ENCODE measurements at regions not wholly inside any gene's neighbourhood (a gene's known extent, or its start where the extent isn't known, plus 50 kb on each side); places are given as distances from the start of the nearest gene placed in this dataset.

GRCh38 chr14:106037380-106037779 is 511.0 kb downstream of the TMEM121 start:
- Histone ChIP-seq H4K20me1 (ENCODE audit: insufficient read depth) (no peaks in the 10 kb centered on the region), H3K36me3 (ENCODE audit: low read depth) (no peaks in the 10 kb centered on the region), H3K9me2 (ENCODE audit: insufficient read depth) (no peaks in the 10 kb centered on the region), H3K4me1 (ENCODE audit: insufficient read depth) (no peaks in the 10 kb centered on the region), H3K79me2 (ENCODE audit: insufficient read depth) (no peaks in the 10 kb centered on the region), H3K9ac (no peak overlapping the region), H3K4me3 (no peak overlapping the region), H2AFZ (no peak overlapping the region), H3K4me2 (ENCODE audit: unreplicated experiment) (no peak overlapping the region), H3F3A (ENCODE audit: insufficient read depth) (no peaks in the 10 kb centered on the region), H3K27me3 (replicated peaks; ENCODE audit: insufficient read depth) (no peaks in the 10 kb centered on the region), H3K27ac (no peak overlapping the region), H3K9me3 (ENCODE audit: low read depth) (no peaks in the 10 kb centered on the region)
- 28 to 30% methylated on average over 6 of the region's 6 CpGs for WGBS, 2 experiments (ENCODE audit: low coverage in 1 of 2, low lambda C conversion rate in 2 of 2, missing lambda C conversion rate in 2 of 2)
- TF ChIP-seq EZH2 (IDR thresholded peaks at IDR 0.05; ENCODE audit: insufficient read depth, poor library complexity, severe bottlenecking) (no peak), EZH2phosphoT487 (IDR thresholded peaks at IDR 0.05; ENCODE audit: insufficient read depth, low read depth) (no peak)
- DNase-seq, result no peak
- in situ Hi-C loops (cut with MboI), result loop anchor here (25.0 kb wide), 1 partner anchor 100 kb away; no protein-coding TSS in a partner anchor

DNA sequence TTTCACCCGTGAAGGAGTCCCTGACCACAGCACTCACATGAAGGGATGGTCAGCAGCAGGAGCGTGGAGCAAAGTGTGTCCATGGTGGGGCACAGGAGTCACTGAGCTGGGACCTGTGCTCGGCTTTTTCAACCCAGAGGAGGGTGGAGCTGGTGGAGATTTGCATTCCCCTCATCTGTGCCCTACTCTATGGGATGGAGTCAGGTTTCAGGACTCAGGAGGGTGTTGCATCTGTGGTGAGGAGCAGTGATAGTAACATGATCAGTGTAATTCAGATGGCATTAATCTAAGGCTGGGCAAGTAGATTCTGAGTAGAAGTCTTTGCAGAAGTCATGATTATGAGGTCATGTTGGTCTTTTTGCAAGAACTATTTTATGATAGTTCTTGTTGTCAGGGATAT is 511.9 kb downstream of the TMEM121 start:
- H3K36me3 ChIP-seq (ENCODE audit: low read depth), result no peaks in the 10 kb centered on the region
- no peak for DNase-seq
- H3K27me3 ChIP-seq (replicated peaks; ENCODE audit: insufficient read depth), result no peaks in the 10 kb centered on the region
- H4K20me1 ChIP-seq (ENCODE audit: insufficient read depth), result no peaks in the 10 kb centered on the region
- no peaks in the 10 kb centered on the region for H3K9me2 ChIP-seq (ENCODE audit: insufficient read depth)
- no peaks in the 10 kb centered on the region for H3K9me3 ChIP-seq (ENCODE audit: low read depth)
- H3K4me3 ChIP-seq, result no peak overlapping the region
- H3K4me1 ChIP-seq (ENCODE audit: insufficient read depth), result no peaks in the 10 kb centered on the region
- H3K27ac ChIP-seq, result no peak overlapping the region
- H3K9ac ChIP-seq, result no peak overlapping the region
- no peaks in the 10 kb centered on the region for H3K79me2 ChIP-seq (ENCODE audit: insufficient read depth)
- TF ChIP-seq EZH2 (IDR thresholded peaks at IDR 0.05; ENCODE audit: insufficient read depth, poor library complexity, severe bottlenecking) (no peak), EZH2phosphoT487 (IDR thresholded peaks at IDR 0.05; ENCODE audit: insufficient read depth, low read depth) (no peak)
- H3K4me2 ChIP-seq (ENCODE audit: unreplicated experiment), result no peak overlapping the region
- in situ Hi-C loops (cut with MboI), result loop anchor here (25.0 kb wide), 1 partner anchor 99 kb away; no protein-coding TSS in a partner anchor
- WGBS, 2 experiments (ENCODE audit: low coverage in 1 of 2, low lambda C conversion rate in 2 of 2, missing lambda C conversion rate in 2 of 2), result 15 to 23% methylated on average over 3 of the region's 3 CpGs
- H2AFZ ChIP-seq, result no peak overlapping the region
- no peaks in the 10 kb centered on the region for H3F3A ChIP-seq (ENCODE audit: insufficient read depth)

DNA sequence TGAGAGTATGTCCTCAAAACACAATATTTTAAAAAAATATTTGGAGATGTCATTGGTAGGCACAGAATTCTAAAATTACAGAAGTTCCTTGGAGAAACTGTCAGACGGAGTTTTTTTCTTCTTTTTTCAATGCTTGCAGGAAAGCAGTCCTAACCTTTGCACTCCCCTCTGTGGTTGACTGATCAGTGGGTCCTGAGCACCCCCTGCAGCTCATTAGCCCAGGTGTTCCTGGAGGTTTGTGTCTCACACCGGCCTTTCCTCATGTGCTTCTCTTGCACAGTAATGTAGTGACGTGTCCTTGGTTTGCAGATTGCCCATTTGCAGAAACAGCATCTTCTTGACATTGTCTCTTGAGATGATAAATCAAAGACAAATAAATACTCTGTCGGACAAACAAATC is 513.0 kb downstream of the TMEM121 start:
- DNase-seq, result no peak
- no peaks in the 10 kb centered on the region for H3K4me1 ChIP-seq (ENCODE audit: insufficient read depth)
- no peaks in the 10 kb centered on the region for H4K20me1 ChIP-seq (ENCODE audit: insufficient read depth)
- WGBS, 2 experiments (ENCODE audit: low coverage in 1 of 2, low lambda C conversion rate in 2 of 2, missing lambda C conversion rate in 2 of 2), result 30 to 32% methylated on average over 4 of the region's 4 CpGs
- no peaks in the 10 kb centered on the region for H3K36me3 ChIP-seq (ENCODE audit: low read depth)
- H3K4me2 ChIP-seq (ENCODE audit: unreplicated experiment), result no peak overlapping the region
- no peaks in the 10 kb centered on the region for H3K27me3 ChIP-seq (replicated peaks; ENCODE audit: insufficient read depth)
- H3K9me3 ChIP-seq (ENCODE audit: low read depth), result no peaks in the 10 kb centered on the region
- no peaks in the 10 kb centered on the region for H3K9me2 ChIP-seq (ENCODE audit: insufficient read depth)
- H3F3A ChIP-seq (ENCODE audit: insufficient read depth), result no peaks in the 10 kb centered on the region
- TF ChIP-seq EZH2phosphoT487 (IDR thresholded peaks at IDR 0.05; ENCODE audit: insufficient read depth, low read depth) (no peak), EZH2 (IDR thresholded peaks at IDR 0.05; ENCODE audit: insufficient read depth, poor library complexity, severe bottlenecking) (no peak)
- no peak overlapping the region for H3K4me3 ChIP-seq
- H3K9ac ChIP-seq, result no peak overlapping the region
- no peak overlapping the region for H3K27ac ChIP-seq
- H3K79me2 ChIP-seq (ENCODE audit: insufficient read depth), result no peaks in the 10 kb centered on the region
- no peak overlapping the region for H2AFZ ChIP-seq
- in situ Hi-C loops (cut with MboI), result loop anchor here (25.0 kb wide), 1 partner anchor 98 kb away; no protein-coding TSS in a partner anchor

GRCh38 chr14:106044515-106044914 is 518.1 kb downstream of the TMEM121 start:
- in situ Hi-C loops (cut with MboI), result loop anchor here (25.0 kb wide), 1 partner anchor 93 kb away; no protein-coding TSS in a partner anchor
- TF ChIP-seq EZH2phosphoT487 (IDR thresholded peaks at IDR 0.05; ENCODE audit: insufficient read depth, low read depth) (no peak), EZH2 (IDR thresholded peaks at IDR 0.05; ENCODE audit: insufficient read depth, poor library complexity, severe bottlenecking) (no peak)

More at GRCh38 chr14:106044515-106044914, 518.1 kb downstream of the TMEM121 start:
- no peaks in the 10 kb centered on the region for H3K9me2 ChIP-seq (ENCODE audit: insufficient read depth)
- no peak for DNase-seq
- H3F3A ChIP-seq (ENCODE audit: insufficient read depth), result no peaks in the 10 kb centered on the region
- 17 to 18% methylated on average over 4 of the region's 4 CpGs for WGBS, 2 experiments (ENCODE audit: low coverage in 1 of 2, low lambda C conversion rate in 2 of 2, missing lambda C conversion rate in 2 of 2)
- no peak overlapping the region for H3K27ac ChIP-seq
- no peaks in the 10 kb centered on the region for H3K4me1 ChIP-seq (ENCODE audit: insufficient read depth)
- no peak overlapping the region for H3K4me3 ChIP-seq
- no peaks in the 10 kb centered on the region for H3K79me2 ChIP-seq (ENCODE audit: insufficient read depth)
- no peaks in the 10 kb centered on the region for H3K36me3 ChIP-seq (ENCODE audit: low read depth)
- H3K4me2 ChIP-seq (ENCODE audit: unreplicated experiment), result no peak overlapping the region
- no peaks in the 10 kb centered on the region for H3K27me3 ChIP-seq (replicated peaks; ENCODE audit: insufficient read depth)
- no peaks in the 10 kb centered on the region for H4K20me1 ChIP-seq (ENCODE audit: insufficient read depth)
- no peaks in the 10 kb centered on the region for H3K9me3 ChIP-seq (ENCODE audit: low read depth)
- no peak overlapping the region for H3K9ac ChIP-seq
- no peak overlapping the region for H2AFZ ChIP-seq
